MM.1S (cell line): ENCODE measurements at regions not wholly inside any gene's neighbourhood (a gene's known extent, or its start where the extent isn't known, plus 50 kb on each side); places are given as distances from the start of the nearest gene placed in this dataset.

ENCODE experiments used
- DNase-seq: peaks from one replicate; pipeline ENCODE4 v3.0.0-alpha.2; 2015
- H2AFZ ChIP-seq: fragments of 300-600 bp; sonication (generic); 2 replicates; pipeline ENCODE4 v1.6.0; 2016; ENCODE audit warnings: antibody characterized with exemption, low read length
- H3F3A ChIP-seq: fragments of 300-600 bp; sonication (generic); 2 replicates; pipeline ENCODE4 v1.6.1; 2016; ENCODE audit warnings: mild to moderate bottlenecking, antibody characterized with exemption, low read length, moderate library complexity, mixed read lengths; ENCODE audit not compliant: insufficient read depth
- H3K27ac ChIP-seq: fragments of 300-600 bp; sonication (generic); 2 replicates; pipeline ENCODE4 v1.5.1; 2016; ENCODE audit warnings: mild to moderate bottlenecking, low read length
- H3K27me3 ChIP-seq: fragments of 300-600 bp; sonication (generic); replicated peaks from 2 replicates; pipeline ENCODE4 v1.6.0; 2016; ENCODE audit warnings: low read length; ENCODE audit not compliant: insufficient read depth
- H3K36me3 ChIP-seq: fragments of 300-600 bp; sonication (generic); replicated peaks from 2 replicates; pipeline ENCODE4 v1.6.1; 2016; ENCODE audit warnings: mild to moderate bottlenecking, low read length, mixed read lengths; ENCODE audit not compliant: insufficient read depth
- H3K4me1 ChIP-seq: fragments of 300-600 bp; sonication (generic); 2 replicates; pipeline ENCODE4 v1.6.1; 2016; ENCODE audit warnings: low read length, mixed read lengths
- H3K4me2 ChIP-seq: fragments of 300-600 bp; sonication (generic); 2 replicates; pipeline ENCODE4 v1.6.0; 2016; ENCODE audit warnings: low read depth, low read length
- H3K4me3 ChIP-seq: fragments of 300-600 bp; sonication (generic); 2 replicates; pipeline ENCODE4 v1.5.1; 2016; ENCODE audit warnings: low read length, mixed read lengths
- H3K79me2 ChIP-seq: fragments of 300-600 bp; sonication (generic); 2 replicates; pipeline ENCODE4 v1.6.1; 2016; ENCODE audit warnings: mixed run types, low read length, mixed read lengths
- H3K9ac ChIP-seq: fragments of 300-600 bp; sonication (generic); 2 replicates; pipeline ENCODE4 v1.6.1; 2016; ENCODE audit warnings: low read length, mixed read lengths
- H3K9me2 ChIP-seq: fragments of 300-600 bp; sonication (generic); replicated peaks from 2 replicates; pipeline ENCODE4 v1.6.1; 2016; ENCODE audit warnings: mild to moderate bottlenecking, low read length, mixed read lengths; ENCODE audit not compliant: insufficient read depth
- H3K9me3 ChIP-seq: fragments of 300-600 bp; sonication (generic); replicated peaks from 2 replicates; pipeline ENCODE4 v1.6.1; 2016; ENCODE audit warnings: mild to moderate bottlenecking, low read length, mixed read lengths; ENCODE audit not compliant: insufficient read depth
- H4K20me1 ChIP-seq: fragments of 300-600 bp; sonication (generic); 2 replicates; pipeline ENCODE4 v1.6.1; 2016; ENCODE audit warnings: mild to moderate bottlenecking, low read length, moderate library complexity, mixed read lengths; ENCODE audit not compliant: insufficient read depth
- EZH2 ChIP-seq: fragments of 300-600 bp; sonication (generic); optimal IDR thresholded peaks from 2 replicates; pipeline ENCODE3; 2017; ENCODE audit warnings: low read depth, mild to moderate bottlenecking, antibody characterized with exemption, low read length, mixed read lengths
- EZH2phosphoT487 ChIP-seq: fragments of 300-600 bp; sonication (generic); IDR thresholded peaks from 2 replicates; pipeline ENCODE4 v1.6.1; 2018; ENCODE audit warnings: antibody characterized with exemption, low read length
- TF ChIP-seq, protein P1 (sequence below): fragments of 300-600 bp; sonication (generic); IDR thresholded peaks from 2 replicates; pipeline ENCODE4 v1.5.1; 2016; ENCODE audit warnings: antibody characterized with exemption, low read length, mixed read lengths

DNA sequence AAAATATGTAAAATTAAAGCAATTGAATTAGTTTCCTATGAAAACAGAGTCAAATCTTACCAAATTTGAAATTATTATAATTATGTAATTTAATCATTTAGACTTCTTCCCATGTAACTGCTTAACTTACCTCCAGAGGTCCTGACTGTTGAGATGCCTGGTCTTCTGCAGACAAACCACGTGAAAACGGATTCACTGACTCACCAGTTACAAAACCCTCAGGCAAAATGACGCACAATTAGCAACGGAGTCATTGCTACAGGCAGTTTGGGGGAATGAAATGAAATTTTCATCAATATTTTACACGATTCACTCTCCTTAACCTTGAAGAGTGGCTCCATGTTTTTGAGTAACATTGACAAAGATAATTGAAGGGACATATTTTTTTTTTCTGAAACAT is 460.8 kb downstream of the MTRR start:
- H3K36me3 ChIP-seq = no peaks in the 10 kb centered on the region
- no peak overlapping the region for H3K9ac ChIP-seq
- H2AFZ ChIP-seq = no peak overlapping the region
- no peak overlapping the region for H3K27ac ChIP-seq
- no peaks in the 10 kb centered on the region for H3K4me1 ChIP-seq
- no peak overlapping the region for H3K4me2 ChIP-seq
- no peaks in the 10 kb centered on the region for H3K27me3 ChIP-seq
- H3K4me3 ChIP-seq = no peak overlapping the region
- H3F3A ChIP-seq = no peaks in the 10 kb centered on the region
- TF ChIP-seq, protein P1, sequence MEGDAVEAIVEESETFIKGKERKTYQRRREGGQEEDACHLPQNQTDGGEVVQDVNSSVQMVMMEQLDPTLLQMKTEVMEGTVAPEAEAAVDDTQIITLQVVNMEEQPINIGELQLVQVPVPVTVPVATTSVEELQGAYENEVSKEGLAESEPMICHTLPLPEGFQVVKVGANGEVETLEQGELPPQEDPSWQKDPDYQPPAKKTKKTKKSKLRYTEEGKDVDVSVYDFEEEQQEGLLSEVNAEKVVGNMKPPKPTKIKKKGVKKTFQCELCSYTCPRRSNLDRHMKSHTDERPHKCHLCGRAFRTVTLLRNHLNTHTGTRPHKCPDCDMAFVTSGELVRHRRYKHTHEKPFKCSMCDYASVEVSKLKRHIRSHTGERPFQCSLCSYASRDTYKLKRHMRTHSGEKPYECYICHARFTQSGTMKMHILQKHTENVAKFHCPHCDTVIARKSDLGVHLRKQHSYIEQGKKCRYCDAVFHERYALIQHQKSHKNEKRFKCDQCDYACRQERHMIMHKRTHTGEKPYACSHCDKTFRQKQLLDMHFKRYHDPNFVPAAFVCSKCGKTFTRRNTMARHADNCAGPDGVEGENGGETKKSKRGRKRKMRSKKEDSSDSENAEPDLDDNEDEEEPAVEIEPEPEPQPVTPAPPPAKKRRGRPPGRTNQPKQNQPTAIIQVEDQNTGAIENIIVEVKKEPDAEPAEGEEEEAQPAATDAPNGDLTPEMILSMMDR = no peak
- TF ChIP-seq EZH2phosphoT487 = no peak
- no peak for TF ChIP-seq EZH2
- no peaks in the 10 kb centered on the region for H3K9me3 ChIP-seq
- H3K79me2 ChIP-seq = no peaks in the 10 kb centered on the region
- DNase-seq = no peak
- H3K9me2 ChIP-seq = no peaks in the 10 kb centered on the region
- no peaks in the 10 kb centered on the region for H4K20me1 ChIP-seq

DNA sequence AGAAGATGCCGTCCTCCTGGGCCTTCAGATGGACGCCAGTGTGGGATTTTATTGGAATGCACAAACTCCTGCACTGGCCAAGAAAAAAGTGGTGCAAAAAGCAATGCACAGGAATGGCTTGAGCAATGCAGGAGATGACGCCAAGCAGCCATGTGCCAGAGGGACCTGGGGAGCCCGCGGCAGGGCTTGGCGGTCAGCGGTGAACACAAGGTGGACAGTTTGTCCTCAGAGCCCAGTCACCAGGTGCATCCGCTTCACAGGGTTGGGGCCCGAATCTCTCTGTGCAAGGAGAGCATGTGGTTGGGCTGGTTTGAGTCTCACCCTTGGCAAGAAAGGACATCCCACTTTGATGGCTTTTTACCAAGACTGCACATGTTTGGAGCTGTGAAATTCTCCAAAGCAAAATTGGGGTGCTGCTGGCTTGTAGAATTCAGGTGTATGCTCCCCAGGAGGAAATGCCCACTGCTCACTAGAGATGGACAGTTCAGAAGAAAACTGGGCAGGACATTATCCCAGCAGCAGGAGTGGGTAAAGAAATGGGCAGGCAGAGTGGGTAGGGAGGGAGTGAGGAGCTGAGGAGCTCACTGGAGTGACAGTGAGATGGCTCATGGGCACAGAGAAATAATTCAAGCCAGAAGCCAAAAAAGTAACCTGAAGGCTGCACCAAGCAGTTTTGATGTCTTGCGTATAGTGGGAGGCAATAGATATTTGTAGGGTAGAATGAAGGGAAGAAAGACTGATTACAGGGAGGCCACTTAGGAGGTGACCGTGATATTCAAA is 463.9 kb downstream of the MTRR start:
- no peak overlapping the region for H3K4me3 ChIP-seq
- no peak overlapping the region for H2AFZ ChIP-seq
- TF ChIP-seq EZH2phosphoT487 (no peak), EZH2 (no peak)
- TF ChIP-seq, protein P1 = no peak
- H4K20me1 ChIP-seq = no peaks in the 10 kb centered on the region
- no peaks in the 10 kb centered on the region for H3F3A ChIP-seq
- H3K4me2 ChIP-seq = no peak overlapping the region
- no peaks in the 10 kb centered on the region for H3K27me3 ChIP-seq
- no peak overlapping the region for H3K9ac ChIP-seq
- H3K79me2 ChIP-seq = no peaks in the 10 kb centered on the region
- H3K4me1 ChIP-seq = no peaks in the 10 kb centered on the region
- H3K27ac ChIP-seq = no peak overlapping the region
- H3K9me2 ChIP-seq = no peaks in the 10 kb centered on the region
- DNase-seq = no peak
- H3K9me3 ChIP-seq = no peaks in the 10 kb centered on the region
- H3K36me3 ChIP-seq = no peaks in the 10 kb centered on the region

DNA sequence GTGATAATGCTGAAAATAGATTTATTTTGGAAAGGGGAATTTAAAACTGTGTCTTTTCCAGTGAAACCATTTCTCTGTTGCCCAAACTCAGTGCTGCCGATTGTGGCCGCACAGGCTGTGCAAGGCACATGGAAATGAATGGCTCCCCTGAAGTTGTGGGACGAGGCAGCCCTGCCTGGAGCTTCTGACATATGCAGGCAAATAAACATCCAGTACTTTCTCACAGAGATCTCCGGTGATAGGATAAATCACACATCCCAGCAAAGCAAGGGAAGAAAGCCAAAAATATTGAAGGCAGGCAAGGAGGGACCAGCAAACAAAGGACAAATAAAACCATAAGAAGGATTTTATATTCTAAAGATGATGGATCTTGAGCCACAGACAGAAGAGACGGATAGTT is 464.5 kb downstream of the MTRR start:
- Histone ChIP-seq H3K4me3 (no peak overlapping the region), H3K27me3 (no peaks in the 10 kb centered on the region)

More for the DNA sequence above, 464.5 kb downstream of the MTRR start:
- Histone ChIP-seq H3K36me3 (no peaks in the 10 kb centered on the region), H3K79me2 (no peaks in the 10 kb centered on the region), H3K4me2 (no peak overlapping the region), H3K4me1 (no peaks in the 10 kb centered on the region), H3K9me2 (no peaks in the 10 kb centered on the region), H3K27ac (no peak overlapping the region), H3K9ac (no peak overlapping the region), H2AFZ (no peak overlapping the region), H4K20me1 (no peaks in the 10 kb centered on the region), H3K9me3 (no peaks in the 10 kb centered on the region), H3F3A (no peaks in the 10 kb centered on the region)
- no peak for DNase-seq
- TF ChIP-seq EZH2 (no peak), EZH2phosphoT487 (no peak)
- TF ChIP-seq, protein P1 = no peak
